Body of pancreas (tissue), 4 donors: ENCODE measurements at regions not wholly inside any gene's neighbourhood (a gene's known extent, or its start where the extent isn't known, plus 50 kb on each side); places are given as distances from the start of the nearest gene placed in this dataset.

Source experiments
- CTCF ChIP-seq, 7 experiments: fragments of 450-650 bp in 4 of 7; fragments of 200-600 bp in 3 of 7; sonication (generic) in 3 of 7; IDR thresholded peaks; one replicate each; pipeline ENCODE4 v1.5.1; 2016 to 2019; ENCODE audit warnings: antibody characterized with exemption in 7 of 7
- POLR2A ChIP-seq, 3 donors: fragments of 450-650 bp; IDR thresholded peaks; one replicate each; pipeline ENCODE4 v1.6.1; 2016; ENCODE audit warnings: antibody characterized with exemption in 3 of 3, mild to moderate bottlenecking in 2 of 3

GRCh38 chr18:46364048-46364447, 259.9 kb downstream of the HAUS1 start:
- TF ChIP-seq CTCF (IDR thresholded peaks at IDR 0.05) (no peak), POLR2A (IDR thresholded peaks at IDR 0.05) (no peak)
